Liver (tissue), 8 donors: ENCODE measurements at regions not wholly inside any gene's neighbourhood (a gene's known extent, or its start where the extent isn't known, plus 50 kb on each side); places are given as distances from the start of the nearest gene placed in this dataset.

Experiments
- DNase-seq: peaks from one replicate; pipeline ENCODE4 v3.0.0-alpha.2; 2017; ENCODE audit warnings: low spot score
- H3K27ac ChIP-seq, 2 donors: one replicate each; pipeline ENCODE4 v1.7.0; 2013; ENCODE audit warnings: inconsistent platforms in 2 of 2, low read length in 2 of 2, control low read depth in 1 of 2, low read depth in 1 of 2, mild to moderate bottlenecking in 1 of 2
- H3K27me3 ChIP-seq, 4 donors: one replicate each; pipeline versions ENCODE4 v1.6.1 to v1.7.0; 2013; ENCODE audit warnings: low read length in 3 of 4, inconsistent platforms in 1 of 4, mild to moderate bottlenecking in 1 of 4, moderate library complexity in 1 of 4; ENCODE audit not compliant: control insufficient read depth in 4 of 4, insufficient read depth in 4 of 4
- H3K36me3 ChIP-seq, 4 donors: one replicate each; pipeline versions ENCODE4 v1.6.1 to v1.7.0; 2013; ENCODE audit warnings: low read length in 3 of 4, mild to moderate bottlenecking in 3 of 4, low read depth in 1 of 4, moderate library complexity in 1 of 4; ENCODE audit not compliant: control insufficient read depth in 4 of 4, insufficient read depth in 3 of 4
- H3K4me1 ChIP-seq, 4 donors: one replicate each; pipeline versions ENCODE4 v1.6.1 to v1.7.0; 2013; ENCODE audit warnings: low read length in 3 of 4, mild to moderate bottlenecking in 3 of 4, moderate library complexity in 1 of 4; ENCODE audit not compliant: control insufficient read depth in 4 of 4, insufficient read depth in 4 of 4
- H3K4me3 ChIP-seq, 3 donors: one replicate each; pipeline versions ENCODE4 v1.6.1 to v1.7.0; 2013; ENCODE audit warnings: low read length in 3 of 3, control low read depth in 1 of 3, low read depth in 1 of 3, mild to moderate bottlenecking in 1 of 3
- H3K9ac ChIP-seq, 2 donors: one replicate each; pipeline ENCODE4 v1.7.0; 2013; ENCODE audit warnings: low read length in 2 of 2, mild to moderate bottlenecking in 2 of 2, moderate library complexity in 2 of 2, control low read depth in 1 of 2, low read depth in 1 of 2
- H3K9me3 ChIP-seq, 4 donors: one replicate each; pipeline versions ENCODE4 v1.6.1 to v1.7.0; 2013; ENCODE audit warnings: low read length in 3 of 4; ENCODE audit not compliant: control insufficient read depth in 4 of 4
- ATF3 ChIP-seq: IDR thresholded peaks from 2 replicates; pipeline ENCODE4 v1.6.1; 2016; ENCODE audit warnings: antibody characterized with exemption
- CTCF ChIP-seq: fragments of 150-350 bp; IDR thresholded peaks from 2 replicates; pipeline ENCODE4 v1.5.1; 2017; ENCODE audit warnings: improper control_type of control experiment, low read depth, low read length; ENCODE audit not compliant: missing input control
- EGR1 ChIP-seq, 2 donors: IDR thresholded peaks; 2 replicates each; pipeline ENCODE4 v1.6.1; 2016 to 2018; ENCODE audit warnings: antibody characterized with exemption in 2 of 2, low read depth in 2 of 2
- FOXA1 ChIP-seq: IDR thresholded peaks from 2 replicates; pipeline ENCODE4 v1.6.1; 2016; ENCODE audit warnings: antibody characterized with exemption
- FOXA2 ChIP-seq: IDR thresholded peaks from 2 replicates; pipeline ENCODE4 v1.6.1; 2016; ENCODE audit warnings: antibody characterized with exemption
- GABPA ChIP-seq, 2 donors: IDR thresholded peaks in 1 of 2; conservative IDR thresholded peaks in 1 of 2; 2 replicates each; pipeline ENCODE4 v1.6.1; 2016; ENCODE audit warnings: antibody characterized with exemption in 2 of 2, mild to moderate bottlenecking in 1 of 2, moderate library complexity in 1 of 2
- HNF4G ChIP-seq: IDR thresholded peaks from 2 replicates; pipeline ENCODE4 v1.6.1; 2016; ENCODE audit warnings: antibody characterized with exemption
- JUND ChIP-seq, 2 donors: IDR thresholded peaks; 2 replicates each; pipeline ENCODE4 v1.6.1; 2016; ENCODE audit warnings: antibody characterized with exemption in 2 of 2
- NR2F2 ChIP-seq: IDR thresholded peaks from 2 replicates; pipeline ENCODE4 v1.6.1; 2016; ENCODE audit warnings: antibody characterized with exemption
- RAD21 ChIP-seq, 2 donors: IDR thresholded peaks; 2 replicates each; pipeline ENCODE4 v1.6.1; 2016; ENCODE audit warnings: antibody characterized with exemption in 2 of 2, mild to moderate bottlenecking in 2 of 2
- REST ChIP-seq: IDR thresholded peaks from 2 replicates; pipeline ENCODE4 v1.6.1; 2016; ENCODE audit warnings: antibody characterized with exemption, mild to moderate bottlenecking
- SP1 ChIP-seq: IDR thresholded peaks from 2 replicates; pipeline ENCODE4 v1.6.1; 2018; ENCODE audit warnings: antibody characterized with exemption, mild to moderate bottlenecking
- TAF1 ChIP-seq: conservative IDR thresholded peaks from 2 replicates; pipeline ENCODE4 v1.6.1; 2016; ENCODE audit warnings: antibody characterized with exemption, mild to moderate bottlenecking
- YY1 ChIP-seq: IDR thresholded peaks from 2 replicates; pipeline ENCODE4 v1.6.1; 2016; ENCODE audit warnings: antibody characterized with exemption, mild to moderate bottlenecking
- ZBTB33 ChIP-seq: IDR thresholded peaks from 2 replicates; pipeline ENCODE4 v1.6.1; 2016; ENCODE audit warnings: antibody characterized with exemption
- WGBS: extraction: QIAGEN DNeasy Blood & Tissue Kit; methylation state at CpG from one replicate; pipeline ENCODE4 v1.1.7; 2013; 5-methylcytosine and 5-hydroxymethylcytosine counted together
- donor health status: healthy.
- donor health status: healthy.
- donor health status: healthy.
- donor health status: healthy.
- donor health status: healthy.

GRCh38 chr13:73832128-73832588, 302.0 kb downstream of the KLF12 start:
- H3K36me3 ChIP-seq, result no peaks in the 10 kb centered on the region
- peaks cover 0 to 7% (median 0%) of the 10 kb centered on the region in 4 donors for H3K4me1 ChIP-seq
- no peak for DNase-seq
- H3K27ac ChIP-seq, result no peak overlapping the region
- no peaks in the 10 kb centered on the region for H3K27me3 ChIP-seq
- H3K9me3 ChIP-seq, result no peaks in the 10 kb centered on the region
- H3K4me3 ChIP-seq, result no peak overlapping the region
- H3K9ac ChIP-seq, result no peak overlapping the region
- TF ChIP-seq JUND (IDR thresholded peaks at IDR 0.05) (no peak), CTCF (no peak), REST (no peak), TAF1 (no peak), HNF4G (no peak), RAD21 (IDR thresholded peaks at IDR 0.05) (no peak), ZBTB33 (no peak)
- 88% methylated on average over 4 of the region's 4 CpGs for WGBS

- DNase-seq, result no peak
These were observed 304.8 kb downstream of the KLF12 start for GRCh38 chr13:73829416-73829815.

GRCh38 chr13:73828811-73829210, 305.4 kb downstream of the KLF12 start:
- no peaks in the 10 kb centered on the region for H3K36me3 ChIP-seq
- H3K27ac ChIP-seq, result no peak overlapping the region
- H3K4me1 ChIP-seq, result no peaks in the 10 kb centered on the region
- H3K9me3 ChIP-seq, result no peaks in the 10 kb centered on the region
- H3K27me3 ChIP-seq, result no peaks in the 10 kb centered on the region
- no peak overlapping the region for H3K9ac ChIP-seq
- no peak overlapping the region for H3K4me3 ChIP-seq
- DNase-seq, result no peak
- 91% methylated on average over 4 of the region's 4 CpGs for WGBS
- no peak for TF ChIP-seq NR2F2
- no peak for TF ChIP-seq FOXA1
- TF ChIP-seq RAD21 (IDR thresholded peaks at IDR 0.05), result no peak
- TF ChIP-seq GABPA (IDR thresholded peaks at IDR 0.05 in 1 of 2, conservative IDR thresholded peaks at IDR 0.05 in 1 of 2), result no peak
- TF ChIP-seq YY1, result no peak
- TF ChIP-seq REST, result no peak
- no peak for TF ChIP-seq EGR1 (IDR thresholded peaks at IDR 0.05; ENCODE audit: low read depth in 2 of 2)
- TF ChIP-seq HNF4G, result no peak
- TF ChIP-seq ATF3, result no peak
- no peak for TF ChIP-seq SP1

More at GRCh38 chr13:73829416-73829815, 304.8 kb downstream of the KLF12 start:
- no peaks in the 10 kb centered on the region for H3K36me3 ChIP-seq
- TF ChIP-seq FOXA2, result no peak
- no peak for TF ChIP-seq GABPA (IDR thresholded peaks at IDR 0.05 in 1 of 2, conservative IDR thresholded peaks at IDR 0.05 in 1 of 2)
- no peak for TF ChIP-seq RAD21 (IDR thresholded peaks at IDR 0.05)
- no peak overlapping the region for H3K4me3 ChIP-seq
- no peaks in the 10 kb centered on the region for H3K9me3 ChIP-seq
- no peaks in the 10 kb centered on the region for H3K27me3 ChIP-seq
- no peak overlapping the region for H3K27ac ChIP-seq
- WGBS, result 99% methylated on average over 1 of the region's 1 CpG
- H3K4me1 ChIP-seq, result no peaks in the 10 kb centered on the region
- no peak overlapping the region for H3K9ac ChIP-seq
